Psoas muscle (tissue), 7 donors: ENCODE measurements at regions not wholly inside any gene's neighbourhood (a gene's known extent, or its start where the extent isn't known, plus 50 kb on each side); places are given as distances from the start of the nearest gene placed in this dataset.

Source experiments
- ATAC-seq, 4 donors: fragments of 200-7000 bp; cut with Tn5 transposase; one replicate each; pipeline ENCODE4 v1.9.1; 2020; ENCODE audit warnings: moderate library complexity in 3 of 4, mild to moderate bottlenecking in 2 of 4
- DNase-seq, 2 donors: peaks; one replicate each; pipeline ENCODE4 v3.0.0-alpha.2; 2020
- H3K27ac ChIP-seq: fragments of 200-600 bp; one replicate; pipeline ENCODE4 v1.8.0; 2022
- H3K27me3 ChIP-seq, 3 donors: fragments of 200-600 bp in 1 of 3; one replicate each; pipeline versions ENCODE4 v1.6.1 to v1.8.0; 2013 to 2022; ENCODE audit warnings: low read length in 2 of 3, mild to moderate bottlenecking in 2 of 3, moderate library complexity in 1 of 3; ENCODE audit not compliant: insufficient read depth in 3 of 3
- H3K36me3 ChIP-seq, 2 donors: fragments of 200-600 bp in 1 of 2; one replicate each; pipeline versions ENCODE4 v1.6.1 to v1.8.0; 2013 to 2022; ENCODE audit warnings: low read depth in 1 of 2, mild to moderate bottlenecking in 1 of 2, moderate library complexity in 1 of 2; ENCODE audit not compliant: insufficient read depth in 1 of 2
- H3K4me1 ChIP-seq: fragments of 200-600 bp; one replicate; pipeline ENCODE4 v1.8.0; 2022
- H3K4me3 ChIP-seq: fragments of 200-600 bp; one replicate; pipeline ENCODE4 v1.8.0; 2022; ENCODE audit warnings: mild to moderate bottlenecking
- H3K9me3 ChIP-seq: fragments of 200-600 bp; one replicate; pipeline ENCODE4 v1.8.0; 2022
- CTCF ChIP-seq: fragments of 200-600 bp; IDR thresholded peaks from one replicate; pipeline ENCODE4 v1.8.0; 2022; ENCODE audit warnings: antibody characterized with exemption
- WGBS, 3 donors: extraction: QIAGEN DNeasy Blood & Tissue Kit; methylation state at CpG; one replicate each; pipeline versions ENCODE4 v1.1.6 to v1.1.7; 2013; 5-methylcytosine and 5-hydroxymethylcytosine counted together
- intact Hi-C, 2 donors: fragments of 100-400 bp; cut with DNase I; formaldehyde crosslinking; loops; one replicate each; pipeline versions ENCODE4 v1.11.0 to v1.14.2; 2022
- donor health status: healthy with polysubstance abuse.
- donor health status: DM: no; HTN: no; CAD: no; lungs with moderate emphysema.
- donor health status: Bipolar disorder and iron deficiency.
- donor health status: healthy.
- donor health status: DM: yes; HTN: yes; CAD: no.
- donor health status: DM: no; HTN: no; CAD: no.
- donor health status: DM: yes; HTN: yes; CAD: no.

GRCh38 chr13:44140888-44141724 is 232.5 kb upstream of the SERP2 start:
- DNase-seq, result no peak
- intact Hi-C loops, result loop anchor here in 1 of 2 donors (5.0 kb wide), 2 partner anchors 96 to 296 kb away; no protein-coding TSS in a partner anchor
- Histone ChIP-seq H3K27ac (peak overlapping the region; percentile 95), H3K27me3 (no peaks in the 10 kb centered on the region), H3K4me1 (peaks cover 13% of the 10 kb centered on the region), H3K9me3 (no peaks in the 10 kb centered on the region), H3K4me3 (peak overlapping the region; percentile 71), H3K36me3 (no peaks in the 10 kb centered on the region)
- ATAC-seq, result no peak
- whole genome bisulfite sequencing, 3 donors, result 24 to 28% (median 25%) methylated on average over 13 of the region's 13 CpGs
- TF ChIP-seq CTCF, result no peak

GRCh38 chr13:44141725-44142539 is 231.7 kb upstream of the SERP2 start:
- intact Hi-C loops, result loop anchor here in 1 of 2 donors (5.0 kb wide), 2 partner anchors 95 to 295 kb away; no protein-coding TSS in a partner anchor
- Histone ChIP-seq H3K9me3 (no peaks in the 10 kb centered on the region), H3K36me3 (no peaks in the 10 kb centered on the region), H3K4me3 (peak overlapping the region; percentile 73), H3K4me1 (peaks cover 13% of the 10 kb centered on the region), H3K27me3 (no peaks in the 10 kb centered on the region), H3K27ac (peak overlapping the region; percentile 95)
- DNase-seq, result peak; percentile 98 to 99
- peak; percentile 97 to 98 (median 97) for ATAC-seq
- TF ChIP-seq CTCF, result no peak
- WGBS, 3 donors, result 0 to 1% (median 1%) methylated on average over 49 to 75 of the region's 84 CpGs

GRCh38 chr13:44142540-44142867 is 231.1 kb upstream of the SERP2 start:
- 2 to 7% (median 5%) methylated on average over 7 of the region's 7 CpGs for WGBS, 3 donors
- peak overlapping the region; percentile 89 for H3K27ac ChIP-seq
- H3K9me3 ChIP-seq, result no peaks in the 10 kb centered on the region
- H3K36me3 ChIP-seq, result no peaks in the 10 kb centered on the region
- DNase-seq (no peak), ATAC-seq (peak in 3 of 4 donors; percentile 9 to 18 (median 10))
- intact Hi-C loops, result loop anchor here in 1 of 2 donors (5.0 kb wide), 2 partner anchors 95 to 295 kb away; no protein-coding TSS in a partner anchor
- no peaks in the 10 kb centered on the region for H3K27me3 ChIP-seq
- peak overlapping the region; percentile 73 for H3K4me3 ChIP-seq
- TF ChIP-seq CTCF, result no peak
- peaks cover 13% of the 10 kb centered on the region for H3K4me1 ChIP-seq

GRCh38 chr13:44142941-44143665 is 230.5 kb upstream of the SERP2 start:
- no peak for DNase-seq
- Histone ChIP-seq H3K9me3 (no peaks in the 10 kb centered on the region), H3K27me3 (no peaks in the 10 kb centered on the region), H3K27ac (peak overlapping the region; percentile 89), H3K36me3 (no peaks in the 10 kb centered on the region), H3K4me1 (peaks cover 13% of the 10 kb centered on the region), H3K4me3 (peak overlapping the region; percentile 73)
- intact Hi-C loops, result loop anchor here in 1 of 2 donors (5.0 kb wide), 2 partner anchors 94 to 294 kb away; no protein-coding TSS in a partner anchor
- no peak for TF ChIP-seq CTCF
- ATAC-seq, result peak; percentile 17 to 43 (median 29)
- WGBS, 3 donors, result 52 to 73% (median 58%) methylated on average over 4 of the region's 4 CpGs
